GM08714 (cell line): ENCODE measurements at regions not wholly inside any gene's neighbourhood (a gene's known extent, or its start where the extent isn't known, plus 50 kb on each side); places are given as distances from the start of the nearest gene placed in this dataset.

ENCODE experiments used
- H3K4me3 ChIP-seq: fragments of 200-500 bp; sonication (Bioruptor generic); 2 replicates; pipeline ENCODE4 v1.5.1; 2014; ENCODE audit warnings: mild to moderate bottlenecking, low read length, inconsistent platforms
- ZNF274 ChIP-seq: IDR thresholded peaks from 2 replicates; pipeline ENCODE4 v1.6.1; 2012; ENCODE audit warnings: mild to moderate bottlenecking, low read depth, low read length

DNA sequence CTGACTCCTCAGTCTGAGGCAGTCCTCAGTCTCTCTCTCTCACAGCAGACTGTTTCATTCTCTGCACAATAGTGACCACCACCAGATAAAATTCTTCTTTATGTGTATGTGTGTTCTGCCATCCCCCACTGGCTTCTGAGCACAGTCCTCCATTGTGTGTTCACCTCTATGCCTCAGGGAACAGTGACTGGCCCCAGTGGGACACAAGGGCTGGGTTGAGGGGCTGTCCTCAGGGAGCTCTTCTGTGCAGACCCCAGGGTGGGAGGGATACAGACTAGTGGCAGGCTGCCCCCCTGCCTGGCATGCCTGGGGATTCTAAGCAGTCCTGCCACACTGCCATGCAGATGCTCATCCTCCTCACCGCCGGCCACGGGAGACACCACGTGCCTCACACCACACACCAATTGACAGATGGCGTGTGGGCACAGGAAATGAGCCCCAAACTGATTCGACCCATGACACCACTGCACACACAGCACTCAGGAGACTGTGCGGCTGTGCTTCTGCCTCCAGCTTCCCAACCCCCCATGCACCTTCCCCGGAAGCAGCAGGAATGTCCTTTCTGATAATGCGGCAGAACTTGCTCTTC lies 237.6 kb upstream of the CHRNA7 start:
- TF ChIP-seq ZNF274 = no peak
- no peak overlapping the region for H3K4me3 ChIP-seq

DNA sequence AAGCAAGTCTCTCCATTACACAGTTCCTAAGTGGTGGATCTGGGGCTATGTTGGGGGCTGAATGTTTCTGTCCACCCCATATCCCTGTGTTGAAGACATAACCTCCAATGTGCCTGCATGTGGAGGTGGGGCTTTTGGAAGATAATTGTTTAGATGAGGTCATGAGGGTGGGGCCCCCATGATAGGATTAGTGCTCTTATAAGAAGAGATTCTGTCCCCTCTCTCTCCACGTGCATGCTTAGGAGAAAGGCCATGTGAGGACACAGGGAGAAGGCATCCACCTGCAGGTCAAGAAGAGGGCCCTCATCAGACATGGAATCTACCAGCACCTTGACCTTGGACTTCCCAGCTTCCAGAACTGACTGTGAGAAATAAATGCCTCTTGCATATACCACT lies 231.0 kb upstream of the CHRNA7 start:
- no peak overlapping the region for H3K4me3 ChIP-seq
- no peak for TF ChIP-seq ZNF274

DNA sequence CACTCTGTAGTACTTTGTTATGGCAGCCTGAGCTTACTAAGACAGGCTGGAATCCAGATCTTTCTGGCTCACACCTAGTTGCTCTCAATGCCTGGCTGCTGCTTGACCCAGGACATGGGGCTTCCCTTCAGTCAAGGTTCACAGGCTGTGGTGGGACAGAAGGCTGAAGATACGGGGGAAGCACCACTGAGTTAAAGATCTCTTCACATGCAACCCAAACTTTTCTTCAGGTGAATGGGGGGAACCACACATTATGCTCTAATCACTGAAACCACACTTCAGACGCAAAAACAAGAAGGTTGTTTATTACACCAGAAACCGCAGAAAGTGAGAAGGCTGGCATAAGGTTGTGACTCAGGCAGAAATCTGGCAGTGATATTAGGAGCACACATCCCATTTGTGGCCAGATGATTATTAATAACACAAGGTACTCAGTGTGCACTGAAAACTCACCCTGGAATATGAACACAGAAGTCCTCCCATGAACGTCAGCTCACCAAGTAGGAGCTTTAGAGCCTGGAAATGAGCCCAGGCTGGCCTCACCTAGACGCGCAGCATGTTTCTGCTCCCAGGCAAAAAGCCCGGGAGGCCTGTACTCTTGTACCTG lies 230.5 kb upstream of the CHRNA7 start:
- TF ChIP-seq ZNF274 = no peak
- no peak overlapping the region for H3K4me3 ChIP-seq

DNA sequence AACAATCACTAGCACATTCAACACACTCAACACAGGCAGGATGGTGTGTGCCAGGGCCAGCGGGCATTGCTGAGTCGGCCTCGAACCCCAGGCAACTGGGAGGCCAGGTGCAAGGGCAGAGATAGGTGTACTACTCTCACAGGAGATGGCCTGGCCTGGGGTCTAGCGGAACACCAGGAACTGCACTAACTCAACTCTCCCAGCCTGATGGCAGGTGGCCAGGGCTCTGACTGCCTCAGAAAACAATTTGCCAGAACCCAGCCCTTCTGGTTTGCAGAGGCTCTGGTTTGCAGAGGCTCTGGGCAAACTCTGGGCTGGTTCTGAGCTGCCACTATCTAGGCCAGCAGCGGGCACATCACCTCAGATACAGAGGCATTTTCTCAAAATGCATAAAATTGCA lies 229.2 kb upstream of the CHRNA7 start:
- H3K4me3 ChIP-seq = no peak overlapping the region
- no peak for TF ChIP-seq ZNF274

DNA sequence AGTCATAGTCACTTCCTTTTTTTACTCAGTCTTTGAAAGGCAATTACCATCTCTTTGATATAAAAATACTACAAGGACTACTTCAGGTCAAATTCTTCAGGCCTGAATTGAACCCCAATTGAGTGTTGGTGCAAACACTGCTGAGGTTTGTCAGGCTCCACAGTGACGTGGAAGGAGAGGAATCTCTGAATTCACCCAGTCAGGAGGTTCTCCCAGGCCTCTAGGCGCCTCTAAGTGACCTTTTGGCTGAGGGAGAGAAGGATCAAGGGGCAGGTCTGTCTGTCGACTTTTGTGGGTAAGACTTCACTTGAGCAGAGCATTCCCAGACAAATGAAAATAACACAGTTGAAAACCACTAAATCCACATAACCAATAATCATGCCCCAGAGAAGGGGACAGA lies 227.6 kb upstream of the CHRNA7 start:
- H3K4me3 ChIP-seq = no peak overlapping the region
- TF ChIP-seq ZNF274 = no peak

DNA sequence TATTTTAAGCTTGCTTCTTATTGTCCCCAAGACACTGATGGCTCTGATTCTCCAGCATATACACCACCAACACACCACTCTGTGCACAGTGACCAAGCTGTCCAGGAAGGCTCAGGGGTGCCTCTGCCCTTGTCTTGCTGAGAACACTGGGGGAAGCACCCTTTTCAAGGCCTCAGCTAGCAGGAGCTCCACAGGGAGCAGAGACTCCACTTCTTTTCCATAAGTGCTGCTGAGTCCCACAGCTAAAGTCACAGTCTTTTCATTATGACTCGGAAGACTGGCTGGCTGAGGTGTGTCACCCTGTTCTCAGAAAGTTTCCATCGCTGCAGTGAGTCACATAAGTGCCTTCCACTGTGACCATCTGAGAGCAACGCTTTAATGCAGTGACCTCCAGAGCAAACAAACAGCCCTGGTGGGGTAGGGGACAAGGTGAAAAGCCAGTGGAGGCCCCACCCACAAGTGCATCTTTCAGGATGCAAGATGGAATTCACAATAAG lies 226.9 kb upstream of the CHRNA7 start:
- no peak for TF ChIP-seq ZNF274
- no peak overlapping the region for H3K4me3 ChIP-seq

DNA sequence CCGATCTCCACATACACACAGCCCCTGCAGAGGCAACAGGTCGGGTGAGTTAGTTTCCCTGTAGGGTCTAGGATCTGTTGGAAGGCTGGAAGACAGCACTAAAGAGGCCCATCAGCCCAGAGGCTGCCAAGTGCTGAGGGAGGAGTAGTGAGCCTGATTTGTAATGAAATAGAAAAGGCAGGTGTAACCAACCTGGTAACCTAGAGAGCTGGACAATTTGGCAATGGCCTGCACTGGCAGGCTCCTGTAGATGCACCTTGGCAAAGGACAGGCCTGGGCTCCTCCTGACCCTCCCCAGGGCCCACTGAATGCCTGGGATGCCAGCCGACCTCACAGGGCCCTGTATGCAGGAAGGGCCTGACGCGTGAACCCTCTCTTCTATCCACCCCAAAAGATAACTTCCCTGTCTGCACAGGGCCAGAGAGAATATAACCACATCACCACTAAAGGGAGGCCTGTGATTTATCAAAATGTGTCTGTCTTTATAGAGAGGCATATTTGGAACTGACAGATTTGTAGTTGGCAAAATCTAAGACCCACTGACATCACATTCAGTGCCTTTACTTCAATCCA lies 225.1 kb upstream of the CHRNA7 start:
- no peak for TF ChIP-seq ZNF274
- H3K4me3 ChIP-seq = no peak overlapping the region

DNA sequence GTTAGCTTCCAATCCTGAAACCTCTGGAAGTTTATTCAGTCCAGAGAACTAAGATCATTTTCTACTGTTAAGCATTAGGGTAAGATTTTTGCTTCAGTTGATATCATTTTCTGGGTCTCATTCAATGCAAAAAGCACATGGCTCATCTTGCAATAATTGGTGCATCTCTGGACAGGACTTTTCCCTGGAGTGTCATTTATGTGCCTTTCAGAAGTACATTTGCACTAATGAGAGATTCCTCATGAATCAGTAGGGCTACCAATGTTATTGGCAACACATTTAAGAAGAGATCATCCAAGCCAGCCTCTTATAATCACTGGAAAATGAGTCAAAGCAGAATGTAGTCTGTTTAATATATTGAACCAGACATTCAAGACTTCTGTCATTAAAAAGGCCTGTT lies 224.2 kb upstream of the CHRNA7 start:
- TF ChIP-seq ZNF274 = no peak
- no peak overlapping the region for H3K4me3 ChIP-seq

DNA sequence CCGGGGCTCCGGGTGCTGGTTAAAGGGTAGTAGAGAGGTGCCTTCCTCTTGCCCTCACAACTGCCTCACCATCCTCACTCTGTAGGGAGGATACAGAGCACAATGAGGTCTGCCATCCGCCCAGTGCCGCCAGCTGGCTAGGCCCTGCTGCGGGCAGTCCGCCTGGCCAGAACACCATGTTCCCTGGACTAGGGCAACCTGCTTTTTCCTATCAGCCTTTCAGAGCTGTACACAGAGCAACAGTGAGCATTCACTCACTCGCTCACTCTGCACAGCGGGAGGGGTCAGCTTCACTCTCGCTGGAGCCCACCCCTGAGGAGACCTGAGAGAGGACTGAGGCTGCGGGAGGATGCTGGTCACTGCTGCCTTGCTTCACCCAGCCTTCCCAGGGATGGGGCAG lies 218.7 kb upstream of the CHRNA7 start:
- TF ChIP-seq ZNF274 = no peak

DNA sequence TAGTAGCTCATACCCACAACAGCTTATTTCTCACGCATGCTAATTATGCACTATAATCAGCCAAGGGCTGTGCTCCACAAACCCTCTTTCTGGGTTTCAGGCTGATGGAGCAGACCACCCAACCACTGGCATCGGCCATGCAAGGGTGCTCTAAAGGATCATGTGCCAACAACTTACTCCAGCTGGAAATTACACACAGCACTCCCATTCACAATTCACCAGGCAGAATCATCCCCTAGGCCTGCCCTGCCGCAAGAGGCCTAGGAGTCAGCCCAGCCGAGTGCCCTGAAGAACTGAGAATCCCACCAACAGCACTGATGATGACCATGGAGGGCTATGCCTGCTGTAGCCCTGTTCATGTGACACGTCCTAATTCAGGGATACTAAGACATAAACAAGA lies 216.2 kb upstream of the CHRNA7 start:
- no peak overlapping the region for H3K4me3 ChIP-seq
- TF ChIP-seq ZNF274 = no peak

More for the DNA sequence above, 218.7 kb upstream of the CHRNA7 start:
- H3K4me3 ChIP-seq = no peak overlapping the region

DNA sequence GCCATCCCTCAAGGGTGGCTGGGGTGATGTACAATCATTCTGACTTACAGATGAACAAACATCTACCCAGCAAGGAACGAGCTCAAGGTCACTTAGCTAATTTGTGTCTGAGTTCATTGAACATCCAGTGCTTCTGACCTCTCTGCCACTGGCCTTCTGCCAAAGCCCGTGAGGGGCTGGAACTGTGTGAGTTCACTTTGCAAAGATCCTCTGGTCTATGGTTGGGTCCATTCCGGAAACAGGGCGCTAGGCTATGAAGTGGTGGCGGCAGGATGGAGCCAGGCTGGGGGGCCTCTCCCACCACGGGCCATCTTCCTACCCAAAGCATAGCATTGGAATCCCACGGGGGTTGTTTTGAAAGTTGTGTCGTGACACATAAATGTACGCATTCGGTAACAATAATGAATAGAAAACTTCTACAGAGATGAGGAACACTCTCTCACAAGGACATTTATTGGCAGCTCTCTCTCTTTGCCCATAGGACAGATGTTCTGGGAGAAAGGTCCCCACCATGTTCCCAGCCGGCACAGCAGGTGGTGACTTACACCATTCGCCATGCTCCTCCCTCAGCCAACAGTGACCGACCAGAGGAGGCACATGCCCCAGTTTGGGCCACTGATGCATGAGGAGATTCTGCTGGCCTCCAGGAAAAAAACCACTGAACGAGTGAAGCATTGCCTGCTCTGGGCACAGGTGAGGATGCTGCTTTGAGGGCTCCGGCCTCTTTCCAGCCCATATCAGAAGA lies 214.7 kb upstream of the CHRNA7 start:
- TF ChIP-seq ZNF274 = no peak
- H3K4me3 ChIP-seq = no peak overlapping the region

DNA sequence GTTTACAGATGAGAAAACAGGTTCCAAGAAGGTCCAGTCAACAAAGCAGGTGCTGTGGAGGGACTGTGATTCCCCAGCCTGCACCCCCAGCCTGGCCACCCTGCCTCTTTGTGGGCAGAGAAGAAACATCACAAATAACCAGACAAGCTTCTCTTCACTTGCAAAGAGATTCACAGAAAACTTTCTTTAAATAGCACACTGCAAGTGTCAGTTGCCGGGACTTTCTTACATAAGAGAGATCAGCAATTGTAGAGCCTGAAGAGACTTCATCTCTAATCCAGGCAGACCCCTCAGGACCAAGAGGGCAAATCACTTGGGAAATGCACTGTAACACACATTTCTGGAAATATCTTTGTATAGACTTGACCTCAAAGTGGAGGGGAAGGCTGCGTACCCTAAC lies 207.9 kb upstream of the CHRNA7 start:
- TF ChIP-seq ZNF274 = no peak
- H3K4me3 ChIP-seq = no peak overlapping the region

DNA sequence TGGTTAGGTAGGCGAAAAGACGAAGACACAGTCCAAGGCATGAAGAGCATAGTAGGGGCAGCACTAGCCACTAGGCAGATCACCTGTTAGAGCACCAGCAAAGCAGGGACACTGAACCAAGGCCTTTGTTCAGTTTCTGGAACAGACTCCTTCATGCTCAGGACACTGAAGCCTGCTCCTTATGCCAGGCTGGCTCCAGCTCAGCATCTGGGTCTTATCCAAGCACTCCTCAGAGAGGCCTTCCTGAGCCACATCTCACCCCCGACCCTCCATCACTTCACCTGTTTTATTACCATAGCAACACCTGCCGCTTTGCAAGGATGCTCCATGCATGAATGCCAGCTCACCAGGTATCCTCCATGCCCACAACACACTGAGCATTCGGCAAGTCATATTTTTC lies 206.3 kb upstream of the CHRNA7 start:
- no peak for TF ChIP-seq ZNF274
- H3K4me3 ChIP-seq = no peak overlapping the region

DNA sequence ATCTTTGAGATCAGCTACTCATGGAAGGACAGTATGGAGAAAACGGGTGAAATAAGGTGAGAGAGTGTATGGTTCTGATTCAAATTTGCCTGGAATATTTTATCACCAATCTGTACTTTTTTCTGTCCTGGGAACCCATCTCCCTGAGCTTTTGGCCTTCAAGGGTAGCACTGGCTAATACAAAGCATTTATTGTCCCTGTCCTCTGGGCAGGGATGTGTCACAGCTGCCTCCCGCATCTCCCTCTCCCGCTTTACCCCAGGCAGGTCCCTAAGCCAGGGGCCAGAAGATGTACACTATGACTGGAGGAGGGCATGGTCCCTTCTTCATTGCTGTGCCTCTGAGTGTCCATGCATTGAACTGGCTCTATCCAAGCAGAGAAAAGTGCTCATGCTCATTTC lies 201.7 kb upstream of the CHRNA7 start:
- no peak for TF ChIP-seq ZNF274
- no peak overlapping the region for H3K4me3 ChIP-seq

DNA sequence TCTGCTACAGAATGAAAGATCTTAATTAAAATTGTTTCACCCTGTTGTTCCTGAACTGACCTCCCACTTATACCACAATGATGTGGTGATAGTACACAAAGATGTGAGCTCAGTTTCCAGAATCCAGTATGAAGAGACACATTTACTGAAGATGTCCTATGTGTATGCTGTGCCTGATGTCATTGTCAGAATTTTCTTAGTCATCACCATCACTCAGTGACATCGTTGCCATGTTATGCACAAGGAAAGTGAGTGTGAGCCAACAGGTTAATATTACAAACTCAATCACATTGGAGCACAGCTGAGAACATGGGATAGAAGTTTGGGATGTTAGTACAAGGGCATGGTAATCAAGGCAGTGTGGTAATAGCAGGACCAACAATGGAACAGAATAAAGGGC lies 199.7 kb upstream of the CHRNA7 start:
- H3K4me3 ChIP-seq = no peak overlapping the region
- no peak for TF ChIP-seq ZNF274
